Memory B cell (primary cell): ENCODE measurements at regions not wholly inside any gene's neighbourhood (a gene's known extent, or its start where the extent isn't known, plus 50 kb on each side); places are given as distances from the start of the nearest gene placed in this dataset.
"Not testable (repeated sequence)": the region's sequence is repeated elsewhere in the genome, so short reads cannot be mapped to it uniquely, and the experiment has no call there.

Experiments used
- ATAC-seq: fragments of 150-1000 bp; cut with Tn5 transposase; 2 replicates; pipeline ENCODE4 v1.10.0; 2021; ENCODE audit warnings: low read depth, mild to moderate bottlenecking, moderate library complexity
- DNase-seq, 2 donors: peaks; one replicate each; pipeline ENCODE4 v3.0.0; 2022; ENCODE audit warnings: low spot score in 2 of 2
- H3K27ac Mint-ChIP-seq: one replicate; pipeline ENCODE4 v1.8.0; 2022; ENCODE audit warnings: mild to moderate bottlenecking, moderate library complexity, mixed read lengths
- H3K27me3 Mint-ChIP-seq: one replicate; pipeline ENCODE4 v1.8.0; 2022; ENCODE audit warnings: mixed read lengths
- H3K36me3 Mint-ChIP-seq: one replicate; pipeline ENCODE4 v1.8.0; 2022; ENCODE audit warnings: mild to moderate bottlenecking, mixed read lengths
- H3K4me1 Mint-ChIP-seq: one replicate; pipeline ENCODE4 v1.8.0; 2022; ENCODE audit warnings: mixed read lengths
- H3K4me3 Mint-ChIP-seq: one replicate; pipeline ENCODE4 v1.8.0; 2022; ENCODE audit warnings: mild to moderate bottlenecking, moderate library complexity, mixed read lengths
- H3K9me3 Mint-ChIP-seq: one replicate; pipeline ENCODE4 v1.8.0; 2022; ENCODE audit warnings: mixed read lengths

DNA sequence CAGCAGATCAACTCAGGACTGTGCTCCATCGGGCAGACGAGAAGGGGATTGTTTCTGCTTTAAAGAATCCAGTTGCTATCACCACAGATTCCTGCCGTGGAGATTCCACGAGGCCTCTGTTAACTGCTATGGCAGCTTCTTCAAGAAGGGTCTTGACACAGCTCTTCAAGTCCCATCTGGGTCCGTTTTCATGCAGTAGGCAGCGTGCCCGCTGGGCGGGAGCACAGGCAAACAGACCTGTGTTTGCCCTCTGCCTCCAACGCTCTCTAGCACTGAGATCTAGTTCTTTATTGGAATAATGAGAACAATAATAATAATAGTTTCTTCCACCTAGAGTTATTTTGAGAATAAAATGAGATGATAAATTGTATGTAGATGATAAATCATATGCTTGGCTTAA lies 127.2 kb upstream of the SP8 start:
- no peak overlapping the region for H3K4me3 Mint-ChIP-seq
- H3K36me3 Mint-ChIP-seq = no peaks in the 10 kb centered on the region
- H3K4me1 Mint-ChIP-seq = no peaks in the 10 kb centered on the region
- H3K27ac Mint-ChIP-seq = no peak overlapping the region
- no peaks in the 10 kb centered on the region for H3K27me3 Mint-ChIP-seq
- ATAC-seq (no peak), DNase-seq (no peak)
- no peaks in the 10 kb centered on the region for H3K9me3 Mint-ChIP-seq

DNA sequence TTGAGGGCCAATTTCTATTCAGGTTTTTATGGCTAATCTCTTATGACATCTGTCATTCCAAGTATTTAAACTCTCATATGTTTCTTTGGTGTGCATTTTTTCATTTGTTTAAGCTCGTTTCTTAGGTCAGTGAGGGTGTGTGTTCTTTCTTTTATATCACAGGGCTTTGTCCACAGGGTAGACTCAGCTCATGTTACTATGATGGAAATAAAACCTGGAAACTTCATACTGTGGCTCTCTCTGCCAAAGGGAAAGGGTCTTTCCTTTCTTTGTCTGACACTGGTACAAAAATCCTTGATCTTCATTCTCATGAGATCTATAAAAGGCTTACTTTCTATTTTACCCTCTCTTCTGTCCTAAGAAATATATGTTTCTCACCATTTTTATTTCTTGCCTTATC lies 129.6 kb upstream of the SP8 start:
- no peak for DNase-seq
- Mint-ChIP-seq H3K4me3 (no peak overlapping the region), H3K27me3 (no peaks in the 10 kb centered on the region), H3K36me3 (no peaks in the 10 kb centered on the region), H3K9me3 (no peaks in the 10 kb centered on the region), H3K4me1 (no peaks in the 10 kb centered on the region), H3K27ac (no peak overlapping the region)
- no peak for ATAC-seq

DNA sequence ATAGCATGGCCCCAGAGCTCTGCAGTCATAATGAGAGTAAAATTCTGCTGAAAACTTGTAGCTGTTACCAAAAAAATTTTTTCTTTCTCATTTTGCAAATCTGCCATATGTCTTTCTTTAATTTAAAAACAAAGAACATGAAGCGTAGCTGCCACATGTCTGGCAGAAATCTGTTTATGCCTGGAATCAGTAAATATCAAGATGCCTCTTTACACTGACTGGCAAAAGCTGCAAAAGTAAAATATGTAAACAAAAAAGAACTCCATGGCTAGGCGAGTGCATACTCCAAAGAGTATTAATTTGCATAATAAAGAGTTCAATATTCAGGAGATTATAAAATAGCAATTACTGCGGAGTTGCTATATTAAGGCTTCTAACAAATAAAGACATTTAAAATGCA lies 130.9 kb upstream of the SP8 start:
- ATAC-seq (no peak), DNase-seq (no peak)
- Mint-ChIP-seq H3K27me3 (no peaks in the 10 kb centered on the region), H3K27ac (no peak overlapping the region), H3K4me3 (no peak overlapping the region), H3K4me1 (no peaks in the 10 kb centered on the region), H3K36me3 (no peaks in the 10 kb centered on the region), H3K9me3 (peaks cover 3% of the 10 kb centered on the region)

DNA sequence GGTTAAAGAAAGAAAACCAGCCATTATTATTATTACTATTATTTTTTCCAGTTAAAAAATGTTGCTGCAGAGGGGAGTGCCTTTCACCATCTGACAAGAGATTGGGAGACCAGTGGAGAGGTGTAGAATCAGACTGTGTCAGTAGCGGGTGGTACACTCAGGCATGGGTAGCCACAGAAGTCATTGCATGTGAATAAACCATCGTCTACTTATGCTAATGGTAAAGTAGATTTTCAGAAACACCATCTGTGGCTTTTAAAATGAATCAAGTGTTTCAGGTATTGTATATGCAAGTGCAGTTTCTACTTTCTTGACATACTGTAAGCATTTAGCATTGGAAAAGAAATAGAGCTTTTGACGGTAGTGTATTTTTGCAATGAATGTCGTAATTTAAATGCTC lies 131.5 kb upstream of the SP8 start:
- H3K27me3 Mint-ChIP-seq = no peaks in the 10 kb centered on the region
- no peaks in the 10 kb centered on the region for H3K4me1 Mint-ChIP-seq
- H3K9me3 Mint-ChIP-seq = peaks cover 3% of the 10 kb centered on the region
- H3K27ac Mint-ChIP-seq = no peak overlapping the region
- no peak overlapping the region for H3K4me3 Mint-ChIP-seq
- no peak for DNase-seq
- no peaks in the 10 kb centered on the region for H3K36me3 Mint-ChIP-seq
- ATAC-seq = no peak

DNA sequence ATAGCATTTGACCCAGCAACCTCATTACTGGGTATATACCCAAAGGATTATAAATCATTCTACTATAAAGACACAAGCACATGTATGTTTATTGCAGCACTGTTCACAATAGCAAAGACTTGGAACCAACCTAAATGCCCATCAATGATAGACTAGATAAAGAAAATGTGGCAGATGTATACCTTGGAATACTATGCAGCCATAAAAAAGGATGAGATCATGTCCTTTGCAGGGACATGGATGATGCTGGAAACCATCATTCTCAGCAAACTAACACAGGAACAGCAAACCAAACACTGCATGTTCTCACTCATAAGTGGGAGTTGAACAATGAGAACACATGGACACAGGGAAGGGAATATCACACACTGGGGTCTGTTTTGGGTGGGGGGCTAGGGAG lies 140.5 kb upstream of the SP8 start:
- not testable (repeated sequence) for DNase-seq, H3K36me3 Mint-ChIP-seq, H3K4me1 Mint-ChIP-seq, ATAC-seq, H3K27ac Mint-ChIP-seq, H3K4me3 Mint-ChIP-seq, H3K27me3 Mint-ChIP-seq, H3K9me3 Mint-ChIP-seq

DNA sequence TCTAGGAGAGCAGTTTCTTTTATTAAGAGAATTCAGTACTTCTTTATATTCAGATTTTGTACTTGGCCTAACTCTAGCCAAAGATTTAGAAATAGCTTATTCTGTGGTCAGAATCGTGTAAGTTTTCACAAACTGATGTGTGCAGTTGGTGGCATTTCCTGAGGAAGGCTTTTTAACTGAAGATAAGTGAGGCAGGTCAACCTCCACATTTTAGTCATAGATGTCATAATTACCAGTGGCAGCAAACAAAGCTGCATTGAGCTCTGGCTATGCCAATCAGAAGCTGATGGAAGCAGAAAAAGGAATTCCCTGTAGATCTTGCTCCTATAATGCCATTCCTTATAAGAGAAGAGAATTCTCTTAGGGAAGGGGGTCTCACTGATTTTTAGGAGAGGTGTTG lies 141.3 kb upstream of the SP8 start:
- DNase-seq (no peak), ATAC-seq (no peak)
- H3K4me1 Mint-ChIP-seq = no peaks in the 10 kb centered on the region
- H3K9me3 Mint-ChIP-seq = peaks cover 3% of the 10 kb centered on the region
- no peak overlapping the region for H3K27ac Mint-ChIP-seq
- no peaks in the 10 kb centered on the region for H3K27me3 Mint-ChIP-seq
- no peaks in the 10 kb centered on the region for H3K36me3 Mint-ChIP-seq
- no peak overlapping the region for H3K4me3 Mint-ChIP-seq

DNA sequence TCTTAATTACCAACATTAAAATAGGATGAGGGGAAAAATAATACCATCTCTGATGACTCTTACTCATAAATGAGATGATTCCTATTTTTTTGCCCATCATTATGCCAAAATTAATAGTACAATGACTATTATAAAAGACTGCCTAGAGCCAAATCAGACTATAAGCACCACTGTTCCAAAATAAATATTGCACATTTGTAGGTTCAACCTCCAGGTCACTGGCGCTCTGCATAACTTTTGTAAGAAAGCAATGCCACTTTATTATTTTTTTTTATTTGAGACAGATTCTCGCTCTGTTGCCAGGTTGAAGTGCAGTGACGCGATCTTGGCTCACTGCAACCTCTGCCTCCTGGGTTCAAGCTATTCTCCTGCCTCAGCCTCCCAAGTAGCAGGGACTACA lies 142.5 kb upstream of the SP8 start:
- ATAC-seq (no peak), DNase-seq (no peak)
- H3K27me3 Mint-ChIP-seq = no peaks in the 10 kb centered on the region
- no peaks in the 10 kb centered on the region for H3K36me3 Mint-ChIP-seq
- H3K4me3 Mint-ChIP-seq = no peak overlapping the region
- H3K27ac Mint-ChIP-seq = no peak overlapping the region
- H3K9me3 Mint-ChIP-seq = peaks cover 2% of the 10 kb centered on the region
- no peaks in the 10 kb centered on the region for H3K4me1 Mint-ChIP-seq

DNA sequence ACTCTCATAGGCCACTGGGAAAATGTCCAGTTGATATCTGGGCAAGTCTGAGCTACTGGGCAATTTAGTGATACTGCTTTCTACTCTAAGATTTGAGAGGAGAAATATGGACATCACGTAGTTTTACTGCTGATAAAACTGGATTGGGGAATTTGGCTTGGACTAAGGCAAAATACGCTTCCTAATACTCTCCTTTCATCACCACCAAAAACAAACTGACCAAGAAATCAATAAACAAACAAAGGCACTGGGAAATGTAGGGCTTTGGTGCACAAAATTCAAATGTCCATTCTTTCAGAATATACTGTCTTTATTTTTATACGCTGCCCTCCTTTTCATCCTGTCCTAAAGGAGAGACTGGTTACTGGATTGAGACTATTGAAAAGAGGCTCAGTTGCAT lies 145.1 kb upstream of the SP8 start:
- ATAC-seq = no peak
- no peaks in the 10 kb centered on the region for H3K4me1 Mint-ChIP-seq
- H3K36me3 Mint-ChIP-seq = no peaks in the 10 kb centered on the region
- H3K9me3 Mint-ChIP-seq = no peaks in the 10 kb centered on the region
- no peak overlapping the region for H3K4me3 Mint-ChIP-seq
- DNase-seq = no peak
- H3K27ac Mint-ChIP-seq = no peak overlapping the region
- H3K27me3 Mint-ChIP-seq = peaks cover 3% of the 10 kb centered on the region

DNA sequence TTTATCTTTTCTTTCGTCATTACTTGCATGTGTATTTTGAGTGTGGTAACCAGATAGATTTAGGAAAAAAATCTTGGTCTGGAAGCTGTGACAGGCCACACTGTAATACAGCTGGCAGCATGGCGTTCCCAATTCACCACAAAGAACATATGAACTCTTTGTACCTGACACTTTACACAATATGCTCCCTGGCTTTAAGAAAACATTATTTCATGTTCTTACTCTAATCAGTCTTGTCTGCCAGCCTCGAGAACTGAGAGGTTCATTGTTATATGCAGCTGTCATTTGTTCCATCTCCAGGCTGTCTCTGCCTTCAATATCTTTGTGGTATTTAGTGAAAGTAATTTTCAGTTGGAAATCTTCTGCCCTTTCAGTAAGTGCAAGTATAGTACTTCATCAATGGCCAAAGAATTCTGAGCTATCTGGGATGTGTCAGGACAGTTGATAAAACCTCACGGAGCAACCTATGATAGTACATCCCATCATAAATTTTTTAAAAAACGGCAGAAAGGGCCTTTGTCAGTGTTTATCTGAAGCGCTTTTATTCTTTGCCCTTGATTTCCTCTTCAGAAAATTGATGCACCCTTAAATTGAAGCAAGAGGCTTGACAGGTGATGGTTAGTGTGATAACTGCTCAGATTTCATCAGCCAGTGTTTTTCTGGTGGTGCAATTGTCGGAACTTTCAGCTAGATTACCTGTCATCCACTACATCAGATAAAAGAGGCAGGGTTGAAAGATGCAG lies 146.3 kb upstream of the SP8 start:
- Mint-ChIP-seq H3K9me3 (no peaks in the 10 kb centered on the region), H3K36me3 (no peaks in the 10 kb centered on the region), H3K4me3 (no peak overlapping the region), H3K4me1 (no peaks in the 10 kb centered on the region), H3K27ac (no peak overlapping the region), H3K27me3 (peaks cover 3% of the 10 kb centered on the region)
- no peak for DNase-seq
- no peak for ATAC-seq

DNA sequence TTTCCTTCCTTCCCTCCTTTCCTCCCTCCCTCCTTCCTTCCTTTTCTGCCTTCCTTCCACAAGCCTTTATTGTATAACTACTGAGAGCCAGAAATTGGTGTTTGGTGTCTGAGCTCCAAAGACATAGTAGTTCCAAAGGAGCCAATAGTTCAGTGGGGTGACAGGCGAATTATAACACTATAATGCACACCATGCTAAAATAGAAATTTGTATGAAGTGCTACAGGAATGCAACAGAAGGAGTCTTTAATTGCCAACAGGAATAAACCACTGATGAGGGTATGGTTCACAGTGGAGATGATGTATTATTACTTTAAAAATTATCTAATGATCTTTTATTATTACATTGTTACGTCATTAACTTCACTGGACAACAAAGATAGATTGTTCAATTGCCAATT lies 158.8 kb upstream of the SP8 start:
- H3K27me3 Mint-ChIP-seq = no peaks in the 10 kb centered on the region

DNA sequence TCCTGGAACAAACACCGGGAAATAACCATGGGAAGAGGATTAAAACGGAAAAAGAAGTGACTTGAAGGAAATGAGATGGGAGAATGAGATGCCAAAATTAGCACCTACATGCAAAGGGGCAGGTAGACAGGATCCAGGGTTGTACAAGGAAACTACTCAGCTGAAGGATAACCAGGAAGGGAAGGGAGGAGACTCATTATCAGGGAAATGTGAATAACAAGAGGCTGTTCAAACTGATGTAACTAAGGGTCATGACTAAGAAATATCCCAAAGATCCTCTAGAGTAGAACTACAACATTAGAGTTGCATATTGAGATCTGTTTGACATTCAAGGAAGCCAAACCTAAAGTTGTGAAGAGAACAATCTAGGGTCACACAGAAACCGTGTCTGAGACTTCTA lies 166.2 kb upstream of the SP8 start:
- no peak overlapping the region for H3K4me3 Mint-ChIP-seq
- no peaks in the 10 kb centered on the region for H3K27me3 Mint-ChIP-seq
- DNase-seq = no peak
- H3K36me3 Mint-ChIP-seq = no peaks in the 10 kb centered on the region
- H3K9me3 Mint-ChIP-seq = peaks cover 2% of the 10 kb centered on the region
- ATAC-seq = no peak
- H3K4me1 Mint-ChIP-seq = no peaks in the 10 kb centered on the region
- no peak overlapping the region for H3K27ac Mint-ChIP-seq

More for the DNA sequence above, 158.8 kb upstream of the SP8 start:
- Mint-ChIP-seq H3K27ac (no peak overlapping the region), H3K9me3 (peaks cover 5% of the 10 kb centered on the region), H3K4me1 (no peaks in the 10 kb centered on the region), H3K36me3 (no peaks in the 10 kb centered on the region), H3K4me3 (no peak overlapping the region)
- ATAC-seq = no peak
- no peak for DNase-seq

DNA sequence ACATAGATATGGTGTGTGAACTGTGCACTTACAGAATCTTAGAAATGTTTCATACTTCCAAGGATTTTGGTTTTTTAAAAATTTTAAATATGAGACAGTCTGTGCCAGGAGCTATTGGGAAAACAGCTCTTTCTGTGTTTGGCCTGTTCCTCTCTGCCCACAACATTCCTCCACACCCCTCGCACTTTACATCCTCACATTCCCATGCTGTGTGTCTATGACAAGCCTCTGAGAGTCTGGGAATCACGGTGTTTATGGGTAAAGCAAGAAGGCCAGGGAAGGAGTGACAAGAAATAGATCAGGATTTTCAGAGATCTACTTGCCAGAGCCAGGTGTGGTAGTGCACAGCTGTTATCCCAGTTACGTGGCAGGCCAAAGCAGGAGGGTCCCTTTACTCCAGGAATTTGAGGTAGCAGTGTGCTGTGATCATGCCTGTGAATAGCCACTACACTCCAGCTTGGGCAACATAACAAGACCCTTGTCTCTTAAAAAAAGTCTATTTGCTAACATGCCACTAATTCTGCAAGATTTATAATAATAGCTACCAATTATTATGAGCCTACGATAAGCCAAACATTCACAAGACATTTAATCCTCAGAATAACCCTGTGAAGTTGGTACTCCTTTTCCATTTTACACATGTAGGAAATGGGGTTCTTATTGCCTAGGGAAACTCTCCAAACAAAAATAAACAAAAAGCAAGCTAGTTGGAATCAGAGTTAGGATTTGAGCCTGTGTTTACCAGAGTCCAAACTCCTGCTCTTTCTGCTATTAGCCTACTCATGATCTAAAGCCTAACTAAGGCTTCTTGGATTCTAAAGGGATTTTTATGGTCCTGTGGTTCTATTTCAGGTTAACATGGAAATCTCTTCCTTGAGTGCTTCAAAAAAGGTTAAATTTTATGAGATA lies 168.3 kb upstream of the SP8 start:
- Mint-ChIP-seq H3K4me1 (no peaks in the 10 kb centered on the region), H3K27ac (no peak overlapping the region), H3K27me3 (no peaks in the 10 kb centered on the region), H3K4me3 (no peak overlapping the region), H3K36me3 (no peaks in the 10 kb centered on the region), H3K9me3 (peaks cover 1% of the 10 kb centered on the region)
- ATAC-seq = no peak
- no peak for DNase-seq

DNA sequence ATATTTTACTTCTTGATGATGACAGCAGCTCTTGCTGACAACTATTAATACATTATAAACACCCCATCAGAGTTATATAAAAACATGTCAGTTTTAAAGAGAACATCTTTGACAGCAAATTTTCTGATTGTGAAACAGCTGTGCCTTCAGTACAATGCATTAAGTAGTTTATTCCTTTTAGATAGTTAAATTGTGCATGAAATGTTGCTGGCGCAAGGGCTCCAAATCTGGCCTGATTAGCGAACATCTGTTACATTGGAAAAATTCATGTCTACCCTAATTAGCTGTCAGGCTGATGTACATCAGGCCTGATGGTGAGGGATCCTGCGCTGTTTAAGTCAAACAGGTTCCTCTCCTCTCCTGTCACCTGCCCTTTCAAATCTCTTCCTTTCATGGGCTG lies 171.9 kb upstream of the SP8 start:
- Mint-ChIP-seq H3K27ac (no peak overlapping the region), H3K4me3 (no peak overlapping the region), H3K36me3 (no peaks in the 10 kb centered on the region), H3K4me1 (no peaks in the 10 kb centered on the region), H3K27me3 (no peaks in the 10 kb centered on the region), H3K9me3 (peaks cover 2% of the 10 kb centered on the region)
- ATAC-seq (no peak), DNase-seq (no peak)

DNA sequence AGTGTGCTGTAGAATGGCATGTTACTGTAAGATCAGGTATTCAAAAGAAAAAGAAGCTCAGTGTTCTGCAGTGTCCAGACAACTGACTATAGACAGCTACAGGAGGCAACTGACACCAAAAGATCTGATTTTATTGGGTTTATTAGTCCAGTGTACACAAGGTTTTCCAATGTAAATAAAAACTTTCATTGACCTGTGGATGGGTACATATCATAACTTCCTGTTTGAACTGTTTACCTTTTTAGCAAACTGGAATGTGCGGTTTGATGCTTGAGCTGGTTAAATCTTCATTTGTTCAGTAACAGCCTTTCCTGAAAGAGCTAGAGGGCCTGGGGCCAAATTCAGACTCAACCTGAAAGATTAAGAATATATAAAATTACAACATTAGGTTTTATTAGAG lies 172.6 kb upstream of the SP8 start:
- Mint-ChIP-seq H3K36me3 (no peaks in the 10 kb centered on the region), H3K9me3 (peaks cover 2% of the 10 kb centered on the region), H3K27ac (no peak overlapping the region), H3K27me3 (no peaks in the 10 kb centered on the region), H3K4me1 (no peaks in the 10 kb centered on the region), H3K4me3 (no peak overlapping the region)
- ATAC-seq (no peak), DNase-seq (no peak)
